Sciatic nerve (tissue), 2 donors: ENCODE measurements at regions not wholly inside any gene's neighbourhood (a gene's known extent, or its start where the extent isn't known, plus 50 kb on each side); places are given as distances from the start of the nearest gene placed in this dataset.

Source experiments
- ATAC-seq: fragments of 200-7000 bp; cut with Tn5 transposase; one replicate; pipeline ENCODE4 v1.9.1; 2020; ENCODE audit warnings: mild to moderate bottlenecking, moderate library complexity
- DNase-seq: peaks from one replicate; pipeline ENCODE4 v3.0.0-alpha.2; 2020; ENCODE audit warnings: low spot score
- intact Hi-C: fragments of 100-400 bp; cut with DNase I; formaldehyde crosslinking; loops from one replicate; pipeline ENCODE4 v1.14.2; 2022
- donor health status: DM: no; HTN: no; CAD: no.
- donor health status: DM: no; HTN: no; CAD: no.

- DNase-seq, result no peak
These were observed 116.8 kb upstream of the DST start for GRCh38 chr6:56759521-56759920.

GRCh38 chr6:56758553-56758952, 115.9 kb upstream of the DST start:
- no peak for ATAC-seq
- DNase-seq, result no peak
- intact Hi-C loops, result no loop called here

More at GRCh38 chr6:56759521-56759920, 116.8 kb upstream of the DST start:
- ATAC-seq, result no peak
- intact Hi-C loops, result no loop called here

- peak; percentile 54 for ATAC-seq
- no peak for DNase-seq
- intact Hi-C loops, result no loop called here
These were observed 115.4 kb upstream of the DST start for GRCh38 chr6:56758120-56758519.

- intact Hi-C loops, result no loop called here
- DNase-seq (no peak), ATAC-seq (peak; percentile 58)
These were observed 114.9 kb upstream of the DST start for GRCh38 chr6:56757588-56757984.

GRCh38 chr6:56756791-56757587, 114.3 kb upstream of the DST start:
- no peak for DNase-seq
- ATAC-seq, result no peak

GRCh38 chr6:56756219-56756789, 113.6 kb upstream of the DST start:
- DNase-seq (no peak), ATAC-seq (peak; percentile 35)
- intact Hi-C loops, result no loop called here

More at GRCh38 chr6:56756791-56757587, 114.3 kb upstream of the DST start:
- intact Hi-C loops, result no loop called here

GRCh38 chr6:56755040-56755439, 112.4 kb upstream of the DST start:
- ATAC-seq (no peak), DNase-seq (no peak)
- intact Hi-C loops, result no loop called here

- ATAC-seq (no peak), DNase-seq (no peak)
These were observed 111.1 kb upstream of the DST start for GRCh38 chr6:56753811-56754210.

GRCh38 chr6:56752534-56752933, 109.8 kb upstream of the DST start:
- no peak for DNase-seq
- intact Hi-C loops, result no loop called here
- ATAC-seq, result no peak

More at GRCh38 chr6:56753811-56754210, 111.1 kb upstream of the DST start:
- intact Hi-C loops, result no loop called here

- intact Hi-C loops, result no loop called here
- DNase-seq (no peak), ATAC-seq (peak; percentile 55)
These were observed 109.3 kb upstream of the DST start for GRCh38 chr6:56752009-56752408.

GRCh38 chr6:56751604-56752003, 108.9 kb upstream of the DST start:
- no peak for ATAC-seq
- intact Hi-C loops, result no loop called here

GRCh38 chr6:56750686-56751085, 108.0 kb upstream of the DST start:
- no peak for DNase-seq
- ATAC-seq, result no peak
- intact Hi-C loops, result no loop called here

More at GRCh38 chr6:56751604-56752003, 108.9 kb upstream of the DST start:
- DNase-seq, result no peak

- DNase-seq (no peak), ATAC-seq (peak; percentile 40)
- intact Hi-C loops, result no loop called here
These were observed 107.0 kb upstream of the DST start for GRCh38 chr6:56749632-56750151.

GRCh38 chr6:56746767-56747504, 104.2 kb upstream of the DST start:
- DNase-seq, result no peak
- intact Hi-C loops, result no loop called here
- no peak for ATAC-seq

- no peak for DNase-seq
- no peak for ATAC-seq
- intact Hi-C loops, result no loop called here
These were observed 103.3 kb upstream of the DST start for GRCh38 chr6:56745971-56746370.

GRCh38 chr6:56745081-56745480, 102.4 kb upstream of the DST start:
- ATAC-seq (no peak), DNase-seq (no peak)

GRCh38 chr6:56744528-56744927, 101.8 kb upstream of the DST start:
- DNase-seq (no peak), ATAC-seq (no peak)
- intact Hi-C loops, result no loop called here

More at GRCh38 chr6:56745081-56745480, 102.4 kb upstream of the DST start:
- intact Hi-C loops, result no loop called here

- DNase-seq, result no peak
- intact Hi-C loops, result no loop called here
These were observed 99.6 kb upstream of the DST start for GRCh38 chr6:56742122-56742791.

GRCh38 chr6:56741472-56741871, 98.8 kb upstream of the DST start:
- ATAC-seq, result no peak
- intact Hi-C loops, result no loop called here
- no peak for DNase-seq

More at GRCh38 chr6:56742122-56742791, 99.6 kb upstream of the DST start:
- ATAC-seq, result peak; percentile 57
